HepG2 (cell line): ENCODE measurements at regions not wholly inside any gene's neighbourhood (a gene's known extent, or its start where the extent isn't known, plus 50 kb on each side); places are given as distances from the start of the nearest gene placed in this dataset.

Source experiments
- ATAC-seq: fragments of 200-7000 bp; cut with Tn5 transposase; 3 replicates; pipeline ENCODE4 v1.9.1; 2020; ENCODE audit warnings: mild to moderate bottlenecking, moderate library complexity
- BruUV-seq: library from RNA; stranded (reverse); fragments of 400-500 nt; replicated peaks from 2 replicates; lab custom pipeline; 2021; lab: Mats Ljungman, UMichigan
- CTCF ChIA-PET: fragments of 300-600 bp; formaldehyde crosslinking; extraction: SDS; loops from one replicate; lab custom pipeline; 2021; ENCODE audit warnings: low total read pairs, inconsistent platforms, low intra/inter-chr PET ratio; lab: Yijun Ruan, JAX
- POLR2A ChIA-PET: fragments of 350-600 bp; sonication (Branson Sonifier 250); formaldehyde crosslinking; loops from one replicate; lab custom pipeline; 2020; ENCODE audit warnings: antibody characterized with exemption, inconsistent platforms; lab: Yijun Ruan, JAX
- DNase-seq: peaks from one replicate; pipeline ENCODE4 v3.0.0-alpha.2; 2015; ENCODE audit warnings: low spot score
- FAIRE-seq: peaks from 3 replicates; lab custom pipeline; 2011; peaks lifted over from hg19 to GRCh38; lab: Jason Lieb, UNC
- H2AFZ ChIP-seq: one replicate; pipeline ENCODE4 v1.6.1; 2011; ENCODE audit warnings: low read length, inconsistent platforms
- H3K27ac ChIP-seq: fragments of 300-600 bp; 3 replicates; pipeline ENCODE4 v1.8.0; 2011; ENCODE audit warnings: mixed run types, mild to moderate bottlenecking, mixed read lengths, low read length, inconsistent platforms; ENCODE audit not compliant: insufficient read depth; ENCODE audit errors: extremely low read length
- H3K27me3 ChIP-seq, 2 experiments: fragments of 200-600 bp in 1 of 2; 2 replicates in 1 of 2; 3 replicates in 1 of 2; pipeline versions ENCODE4 v1.6.0 to v1.8.0; 2011; ENCODE audit warnings: low read length in 2 of 2, mild to moderate bottlenecking in 2 of 2, moderate library complexity in 2 of 2, inconsistent platforms in 1 of 2; ENCODE audit not compliant: insufficient read depth in 2 of 2, control insufficient read depth in 1 of 2
- H3K36me3 ChIP-seq, 2 experiments: fragments of 200-600 bp in 1 of 2; replicated peaks in 1 of 2; 2 replicates in 1 of 2; 3 replicates in 1 of 2; pipeline versions ENCODE4 v1.5.1 to v1.8.0; 2011; ENCODE audit warnings: low read length in 2 of 2, inconsistent platforms in 1 of 2; ENCODE audit not compliant: insufficient read depth in 2 of 2, control insufficient read depth in 1 of 2
- H3K4me1 ChIP-seq: 2 replicates; pipeline ENCODE4 v1.5.1; 2012; ENCODE audit warnings: low read length, inconsistent platforms; ENCODE audit not compliant: insufficient read depth
- H3K4me2 ChIP-seq: 2 replicates; pipeline ENCODE4 v1.6.0; 2011; ENCODE audit warnings: low read depth, low read length, inconsistent platforms
- H3K4me3 ChIP-seq, 3 experiments: fragments of 200-600 bp in 1 of 3; sonication (generic), shearing (Covaris generic) in 1 of 3; replicated peaks in 1 of 3; 2 replicates each; pipeline ENCODE4 v1.5.1; 2011 to 2016; ENCODE audit warnings: low read length in 3 of 3, inconsistent platforms in 2 of 3, low read depth in 2 of 3, mild to moderate bottlenecking in 2 of 3, control low read depth in 1 of 3, mixed read lengths in 1 of 3; ENCODE audit not compliant: insufficient read depth in 1 of 3
- H3K79me2 ChIP-seq: one replicate; pipeline ENCODE4 v1.6.1; 2011; ENCODE audit warnings: low read length, inconsistent platforms; ENCODE audit not compliant: insufficient read depth
- H3K9ac ChIP-seq: 2 replicates; pipeline ENCODE4 v1.6.0; 2011; ENCODE audit warnings: mild to moderate bottlenecking, low read depth, low read length, inconsistent platforms; ENCODE audit not compliant: insufficient read depth
- H3K9me3 ChIP-seq: 2 replicates; pipeline ENCODE4 v1.5.1; 2012; ENCODE audit warnings: mild to moderate bottlenecking, low read length
- H4K20me1 ChIP-seq: 2 replicates; pipeline ENCODE4 v1.6.0; 2011; ENCODE audit warnings: inconsistent platforms, mild to moderate bottlenecking, low read length, moderate library complexity; ENCODE audit not compliant: insufficient read depth
- GRHL1 ChIP-seq: sonication (generic); formaldehyde crosslinking; conservative IDR thresholded peaks from 2 replicates; pipeline ENCODE4 v1.8.0; 2022; ENCODE audit warnings: missing genetic modification reagents
- NONO ChIP-seq, 2 experiments: fragments of 450-650 bp in 1 of 2; sonication (generic) in 1 of 2; formaldehyde crosslinking in 1 of 2; IDR thresholded peaks in 1 of 2; conservative IDR thresholded peaks in 1 of 2; 2 replicates each; pipeline versions ENCODE4 v1.6.1 to v1.8.0; 2017 to 2022; ENCODE audit warnings: mild to moderate bottlenecking in 1 of 2, missing genetic modification reagents in 1 of 2, moderate library complexity in 1 of 2
- PLRG1 ChIP-seq: fragments of 450-650 bp; conservative IDR thresholded peaks from 2 replicates; pipeline ENCODE4 v1.6.1; 2016
- RFX1 ChIP-seq: fragments of 450-650 bp; IDR thresholded peaks from 2 replicates; pipeline ENCODE4 v1.6.1; 2017
- SIX1 ChIP-seq: sonication (generic); formaldehyde crosslinking; IDR thresholded peaks from 2 replicates; pipeline ENCODE4 v1.4.0; 2020; ENCODE audit warnings: missing genetic modification reagents, borderline replicate concordance
- TBP ChIP-seq: sonication (generic); formaldehyde crosslinking; IDR thresholded peaks from 2 replicates; pipeline ENCODE4 v1.5.0; 2020; ENCODE audit warnings: missing genetic modification reagents
- ZNF382 ChIP-seq: sonication (generic); formaldehyde crosslinking; IDR thresholded peaks from 2 replicates; pipeline ENCODE4 v1.5.0; 2020; ENCODE audit warnings: missing genetic modification reagents, mild to moderate bottlenecking, borderline replicate concordance
- ZNF556 ChIP-seq: sonication (generic); formaldehyde crosslinking; IDR thresholded peaks from 2 replicates; pipeline ENCODE4 v1.4.0; 2020; ENCODE audit warnings: mild to moderate bottlenecking, missing genetic modification reagents, borderline replicate concordance
- ZNF766 ChIP-seq: sonication (generic); formaldehyde crosslinking; IDR thresholded peaks from 2 replicates; pipeline ENCODE4 v1.5.0; 2020; ENCODE audit warnings: missing genetic modification reagents, borderline replicate concordance
- WGBS: methylation state at CpG from one replicate; pipeline ENCODE4 v1.1.6; 2017; ENCODE audit warnings: low lambda C conversion rate; 5-methylcytosine and 5-hydroxymethylcytosine counted together
- in situ Hi-C: cut with HindIII; loops from 2 replicates; pipeline ENCODE4 v1.10.0; 2017; ENCODE audit warnings: low pct_unique_long_range_greater_than_20kb; ENCODE audit not compliant: extremely low pct_ligation_motif_present
- intact Hi-C: fragments of 100-400 bp; cut with micrococcal nuclease; formaldehyde crosslinking; loops from one replicate; pipeline ENCODE4 v1.10.0; 2022; ENCODE audit not compliant: unreplicated experiment
- TF ChIP-seq, protein P1 (sequence below): sonication (generic); formaldehyde crosslinking; IDR thresholded peaks from 2 replicates; pipeline ENCODE4 v1.8.0; 2022; ENCODE audit warnings: missing genetic modification reagents, mild to moderate bottlenecking, moderate library complexity, borderline replicate concordance
- TF ChIP-seq, protein P2 (sequence below), 2 experiments: sonication (generic) in 1 of 2; formaldehyde crosslinking in 1 of 2; IDR thresholded peaks; 2 replicates each; pipeline versions ENCODE4 v1.4.0 to v1.6.1; 2018 to 2020; ENCODE audit warnings: missing genetic modification reagents in 2 of 2, borderline replicate concordance in 1 of 2, low read depth in 1 of 2, mild to moderate bottlenecking in 1 of 2, missing biosample characterization in 1 of 2

DNA sequence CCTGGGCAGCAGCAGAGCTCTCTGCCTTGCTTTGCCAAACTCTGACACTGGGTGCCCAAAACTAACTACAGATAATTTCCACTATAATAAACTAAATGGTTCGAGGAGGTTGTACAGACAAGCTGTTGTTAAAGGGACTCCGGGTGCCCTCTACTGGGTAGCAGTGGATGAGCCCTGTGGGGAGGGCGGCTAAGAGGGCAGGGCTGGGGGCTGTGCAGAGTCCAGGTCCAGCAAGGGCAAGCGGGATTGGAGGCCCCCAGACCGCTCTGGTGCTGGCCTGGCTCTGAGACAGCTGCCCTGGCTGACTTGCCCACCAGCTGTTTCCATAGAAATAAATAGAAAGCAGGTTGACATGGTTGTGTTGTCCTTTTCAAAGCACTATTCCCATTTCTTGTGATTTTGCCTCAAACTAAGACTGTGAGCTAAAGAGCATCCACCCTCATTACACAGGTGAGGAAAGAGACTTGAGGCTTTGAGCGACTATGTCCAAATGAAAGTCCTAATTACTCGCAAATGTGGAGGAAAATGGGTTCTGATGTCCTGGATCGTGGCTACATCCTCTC lies 167.6 kb upstream of the CST7 start (continued):
- TF ChIP-seq RFX1, result no peak

- BruUV-seq, result no TSS peak
- Histone ChIP-seq H3K36me3 (no peaks in the 10 kb centered on the region), H3K9me3 (no peaks in the 10 kb centered on the region), H3K9ac (no peak overlapping the region), H3K79me2 (no peaks in the 10 kb centered on the region), H3K27me3 (peaks cover 2 to 3% of the 10 kb centered on the region in 2 experiments; a peak in 2 of 5 replicates), H3K4me1 (no peaks in the 10 kb centered on the region), H2AFZ (no peak overlapping the region), H3K27ac (no peak overlapping the region), H3K4me2 (no peak overlapping the region), H4K20me1 (no peaks in the 10 kb centered on the region), H3K4me3 (no peak overlapping the region)
- intact Hi-C loops (loop anchor here (5.0 kb wide), 1 partner anchor 845 kb away; no protein-coding TSS in a partner anchor), in situ Hi-C loops (no loop called here)
- ChIA-PET POLR2A (no interaction called here), CTCF (no interaction called here)
- WGBS, result 28% methylated on average over 11 of the region's 11 CpGs
- ATAC-seq (no peak), DNase-seq (no peak), FAIRE-seq (no peak)
- TF ChIP-seq, protein P1, sequence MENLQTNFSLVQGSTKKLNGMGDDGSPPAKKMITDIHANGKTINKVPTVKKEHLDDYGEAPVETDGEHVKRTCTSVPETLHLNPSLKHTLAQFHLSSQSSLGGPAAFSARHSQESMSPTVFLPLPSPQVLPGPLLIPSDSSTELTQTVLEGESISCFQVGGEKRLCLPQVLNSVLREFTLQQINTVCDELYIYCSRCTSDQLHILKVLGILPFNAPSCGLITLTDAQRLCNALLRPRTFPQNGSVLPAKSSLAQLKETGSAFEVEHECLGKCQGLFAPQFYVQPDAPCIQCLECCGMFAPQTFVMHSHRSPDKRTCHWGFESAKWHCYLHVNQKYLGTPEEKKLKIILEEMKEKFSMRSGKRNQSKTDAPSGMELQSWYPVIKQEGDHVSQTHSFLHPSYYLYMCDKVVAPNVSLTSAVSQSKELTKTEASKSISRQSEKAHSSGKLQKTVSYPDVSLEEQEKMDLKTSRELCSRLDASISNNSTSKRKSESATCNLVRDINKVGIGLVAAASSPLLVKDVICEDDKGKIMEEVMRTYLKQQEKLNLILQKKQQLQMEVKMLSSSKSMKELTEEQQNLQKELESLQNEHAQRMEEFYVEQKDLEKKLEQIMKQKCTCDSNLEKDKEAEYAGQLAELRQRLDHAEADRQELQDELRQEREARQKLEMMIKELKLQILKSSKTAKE (CRISPR knock-in tag), result no peak
- TF ChIP-seq GRHL1 (CRISPR knock-in tag) (no peak), SIX1 (no peak), PLRG1 (no peak), NONO (IDR thresholded peaks at IDR 0.05) (no peak), NONO (CRISPR knock-in tag; conservative IDR thresholded peaks at IDR 0.05) (no peak), ZNF556 (CRISPR knock-in tag) (no peak), ZNF382 (no peak), TBP (CRISPR knock-in tag) (no peak), ZNF766 (no peak)
- TF ChIP-seq, protein P2, sequence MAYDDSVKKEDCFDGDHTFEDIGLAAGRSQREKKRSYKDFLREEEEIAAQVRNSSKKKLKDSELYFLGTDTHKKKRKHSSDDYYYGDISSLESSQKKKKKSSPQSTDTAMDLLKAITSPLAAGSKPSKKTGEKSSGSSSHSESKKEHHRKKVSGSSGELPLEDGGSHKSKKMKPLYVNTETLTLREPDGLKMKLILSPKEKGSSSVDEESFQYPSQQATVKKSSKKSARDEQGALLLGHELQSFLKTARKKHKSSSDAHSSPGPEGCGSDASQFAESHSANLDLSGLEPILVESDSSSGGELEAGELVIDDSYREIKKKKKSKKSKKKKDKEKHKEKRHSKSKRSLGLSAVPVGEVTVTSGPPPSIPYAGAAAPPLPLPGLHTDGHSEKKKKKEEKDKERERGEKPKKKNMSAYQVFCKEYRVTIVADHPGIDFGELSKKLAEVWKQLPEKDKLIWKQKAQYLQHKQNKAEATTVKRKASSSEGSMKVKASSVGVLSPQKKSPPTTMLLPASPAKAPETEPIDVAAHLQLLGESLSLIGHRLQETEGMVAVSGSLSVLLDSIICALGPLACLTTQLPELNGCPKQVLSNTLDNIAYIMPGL (CRISPR knock-in tag; IDR thresholded peaks at IDR 0.05; ENCODE audit: borderline replicate concordance in 1 of 2, low read depth in 1 of 2), result no peak
These were observed 166.8 kb upstream of the CST7 start for GRCh38 chr20:24782301-24782700.
